ENCODE measurements at regions not wholly inside any gene's neighbourhood (a gene's known extent, or its start where the extent isn't known, plus 50 kb on each side); places are given as distances from the start of the nearest gene placed in this dataset.
A peak's percentile ranks its signal among the peaks of the same experiment; 100 is the strongest.

DNA sequence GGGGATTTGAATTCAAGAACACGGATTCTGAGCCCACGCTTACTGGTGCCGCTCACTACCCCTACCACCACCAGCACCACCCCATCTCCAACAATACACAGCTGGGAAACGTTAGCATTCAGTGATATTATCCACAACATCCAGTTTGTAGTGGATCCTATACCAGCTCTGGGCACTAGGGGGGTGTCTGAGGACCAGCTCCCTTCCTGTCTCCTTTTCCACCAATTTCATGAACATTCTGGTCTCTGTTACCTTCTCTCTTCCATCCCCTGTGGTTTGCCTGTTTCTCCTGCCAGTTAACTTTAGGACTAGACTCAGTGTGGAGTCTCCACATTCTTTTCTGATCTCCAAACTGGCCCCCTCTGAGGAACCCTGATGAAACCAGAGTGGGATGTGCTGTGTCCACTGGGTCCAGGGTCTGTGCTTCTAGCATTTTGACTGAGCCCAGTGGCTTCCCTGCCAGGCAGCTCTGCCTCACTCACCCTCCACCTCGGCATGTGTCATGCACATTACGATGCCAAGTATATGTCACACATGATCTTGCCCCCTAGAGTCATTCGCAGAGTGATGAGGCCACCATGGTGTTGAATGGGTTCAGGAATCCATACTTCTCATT lies 187.0 kb upstream of the CDH13 start:
- no peak for DNase-seq
- Mint-ChIP-seq H3K4me3 (no peak overlapping the region), H3K4me1 (no peaks in the 10 kb centered on the region), H3K27ac (no peak overlapping the region), H3K36me3 (no peaks in the 10 kb centered on the region), H3K9me3 (peaks cover 0 to 2% (median 0%) of the 10 kb centered on the region in 9 donors), H3K27me3 (peaks cover 13 to 46% (median 20%) of the 10 kb centered on the region in 5 donors)
- POLR2A ChIA-PET: no interaction called here
- no peak for ATAC-seq

DNA sequence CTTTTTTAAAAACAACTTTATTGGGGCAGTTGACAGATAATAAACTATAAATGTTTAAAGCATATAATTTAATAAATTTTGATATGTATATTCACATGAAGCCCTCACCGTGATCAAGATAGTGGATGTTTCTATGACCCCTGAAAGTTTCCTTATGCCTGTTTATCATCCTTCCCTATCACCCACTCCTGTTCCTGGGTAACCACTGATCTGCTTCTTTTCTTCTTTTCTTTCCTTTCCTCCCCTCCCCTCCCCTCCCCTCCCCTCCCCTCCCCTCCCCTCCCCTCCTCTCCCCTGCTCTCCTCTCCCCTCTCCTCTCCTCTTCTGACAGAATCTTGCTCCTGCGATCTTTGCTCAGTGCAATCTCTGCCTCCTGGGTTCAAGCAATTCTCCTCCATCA lies 193.7 kb upstream of the CDH13 start:
- no peak for DNase-seq
- POLR2A ChIA-PET: no interaction called here
- H3K9me3 Mint-ChIP-seq: no peaks in the 10 kb centered on the region
- no peak overlapping the region for H3K4me3 Mint-ChIP-seq
- H3K27me3 Mint-ChIP-seq: peaks cover 0 to 7% (median 5%) of the 10 kb centered on the region in 5 donors
- no peaks in the 10 kb centered on the region for H3K36me3 Mint-ChIP-seq
- no peak overlapping the region for H3K27ac Mint-ChIP-seq
- ATAC-seq: no peak
- no peaks in the 10 kb centered on the region for H3K4me1 Mint-ChIP-seq

DNA sequence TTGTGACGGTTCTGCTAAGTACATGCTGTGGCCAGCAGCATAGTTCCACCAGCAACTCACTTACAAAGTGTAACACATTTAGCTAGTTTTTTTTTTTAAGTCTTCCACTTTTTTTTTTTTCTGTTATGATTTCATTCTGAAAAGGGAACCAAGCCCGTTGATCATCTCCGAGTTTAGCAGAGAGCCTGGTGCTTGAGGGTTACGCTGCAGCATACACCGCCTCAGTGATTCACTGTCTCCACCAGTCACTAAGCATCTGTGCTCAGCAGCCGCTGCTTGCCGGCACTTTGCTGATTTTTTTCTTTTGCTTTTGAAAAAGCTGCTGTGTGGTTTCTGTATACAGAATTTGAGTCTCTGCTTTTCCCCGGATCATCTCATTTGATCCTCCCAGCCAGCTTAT lies 194.5 kb upstream of the CDH13 start:
- POLR2A ChIA-PET: no interaction called here
- Mint-ChIP-seq H3K4me3 (no peak overlapping the region), H3K27me3 (peaks cover 0 to 9% (median 5%) of the 10 kb centered on the region in 5 donors), H3K27ac (no peak overlapping the region), H3K9me3 (no peaks in the 10 kb centered on the region), H3K4me1 (no peaks in the 10 kb centered on the region), H3K36me3 (no peaks in the 10 kb centered on the region)
- no peak for DNase-seq
- ATAC-seq: no peak

DNA sequence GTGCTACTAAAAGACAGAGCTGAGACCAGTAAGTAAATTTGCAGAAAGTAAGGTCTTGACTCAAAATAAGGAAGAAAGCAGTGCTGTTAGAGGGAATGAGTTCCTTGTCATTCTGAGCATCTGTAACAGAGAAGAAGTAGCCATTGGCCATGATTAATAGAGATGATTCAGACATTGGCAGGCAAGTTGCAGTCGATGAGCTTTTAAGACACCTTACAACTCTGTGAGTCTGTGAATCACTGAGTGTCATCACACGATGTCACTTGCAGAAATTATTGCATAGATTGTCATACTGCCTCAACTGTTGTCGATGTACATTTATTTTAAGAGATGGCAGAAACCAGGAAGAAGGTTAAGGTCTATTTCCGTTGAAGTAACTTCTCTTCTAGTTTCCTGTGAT lies 201.1 kb upstream of the CDH13 start:
- peaks cover 2 to 17% (median 6%) of the 10 kb centered on the region in 5 donors for H3K27me3 Mint-ChIP-seq
- peaks cover 0 to 5% (median 0%) of the 10 kb centered on the region in 3 donors for H3K36me3 Mint-ChIP-seq
- no peaks in the 10 kb centered on the region for H3K9me3 Mint-ChIP-seq
- H3K27ac Mint-ChIP-seq: no peak overlapping the region
- no peak for DNase-seq
- ATAC-seq: no peak
- H3K4me3 Mint-ChIP-seq: no peak overlapping the region
- POLR2A ChIA-PET: no interaction called here
- no peaks in the 10 kb centered on the region for H3K4me1 Mint-ChIP-seq

DNA sequence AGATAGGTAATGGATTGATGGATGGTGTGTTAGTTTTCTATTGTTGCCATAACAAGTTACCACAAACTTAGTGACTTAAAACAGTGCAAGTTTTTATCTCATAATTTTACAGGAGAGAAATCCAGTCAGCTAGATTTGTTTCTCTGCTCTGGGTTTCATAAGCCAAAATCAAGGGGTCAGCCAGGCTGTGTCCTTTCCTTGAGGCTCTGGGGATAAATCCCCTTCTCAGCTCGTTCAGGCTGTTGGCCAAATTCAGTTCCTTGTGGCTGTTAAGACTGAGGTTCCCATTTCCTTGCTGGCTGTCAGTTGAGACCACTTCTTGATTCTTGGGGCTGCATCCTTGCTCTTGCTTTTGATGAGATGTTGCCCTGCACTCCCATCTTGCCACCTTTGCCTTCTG lies 204.9 kb upstream of the CDH13 start:
- POLR2A ChIA-PET: no interaction called here
- H3K4me3 Mint-ChIP-seq: no peak overlapping the region
- H3K4me1 Mint-ChIP-seq: no peaks in the 10 kb centered on the region
- no peak for ATAC-seq
- H3K27ac Mint-ChIP-seq: no peak overlapping the region
- no peak for DNase-seq
- peaks cover 4 to 16% (median 6%) of the 10 kb centered on the region in 5 donors for H3K27me3 Mint-ChIP-seq
- H3K36me3 Mint-ChIP-seq: peaks cover 0 to 5% (median 0%) of the 10 kb centered on the region in 3 donors
- H3K9me3 Mint-ChIP-seq: no peaks in the 10 kb centered on the region

DNA sequence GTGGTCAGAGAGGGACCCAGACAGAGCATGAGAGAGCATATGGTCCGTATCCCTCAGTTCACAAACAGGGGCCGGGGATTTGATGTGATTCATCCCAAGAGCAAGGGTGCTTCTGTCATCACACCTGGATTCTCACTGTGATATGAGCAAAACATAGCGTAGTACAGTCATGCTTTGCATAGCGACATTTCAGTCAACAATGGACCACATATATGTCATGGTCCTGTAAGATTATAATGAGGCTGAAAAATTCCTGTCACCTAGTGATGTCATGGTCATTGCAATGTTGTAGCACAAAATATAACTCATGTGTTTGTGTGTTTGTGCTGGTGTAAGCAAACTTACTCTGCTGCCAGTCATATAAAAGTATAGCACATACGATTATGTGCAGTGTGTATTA lies 207.4 kb upstream of the CDH13 start:
- Mint-ChIP-seq H3K4me1 (no peaks in the 10 kb centered on the region), H3K27me3 (peaks cover 0 to 8% (median 4%) of the 10 kb centered on the region in 5 donors), H3K9me3 (no peaks in the 10 kb centered on the region), H3K27ac (no peak overlapping the region), H3K4me3 (no peak overlapping the region), H3K36me3 (peaks cover 0 to 5% (median 0%) of the 10 kb centered on the region in 3 donors)
- DNase-seq (no peak), ATAC-seq (no peak)
- POLR2A ChIA-PET: no interaction called here

DNA sequence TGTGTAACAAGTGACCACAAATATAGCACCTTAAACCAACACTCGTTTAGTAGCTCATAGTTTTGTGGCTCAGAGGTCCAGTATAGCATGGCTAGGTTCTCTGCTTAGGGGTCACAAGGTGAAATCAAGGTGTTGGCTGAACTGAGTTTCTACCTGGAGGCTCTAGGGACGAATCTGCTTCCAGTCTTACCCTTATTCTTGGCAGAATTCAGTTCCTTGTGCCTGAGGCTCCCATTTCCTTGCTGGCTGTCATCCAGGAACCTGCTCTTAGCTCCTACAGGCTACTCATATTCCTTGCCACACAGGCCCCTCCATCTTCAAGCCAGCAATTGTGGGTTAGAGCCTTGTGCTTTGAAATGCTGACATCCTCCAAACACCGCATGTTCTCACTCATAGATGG lies 212.3 kb upstream of the CDH13 start:
- POLR2A ChIA-PET: no interaction called here
- Mint-ChIP-seq H3K9me3 (no peaks in the 10 kb centered on the region), H3K4me1 (no peaks in the 10 kb centered on the region), H3K27me3 (peaks cover 0 to 6% (median 4%) of the 10 kb centered on the region in 5 donors), H3K4me3 (no peak overlapping the region), H3K36me3 (no peaks in the 10 kb centered on the region), H3K27ac (no peak overlapping the region)
- no peak for ATAC-seq
- no peak for DNase-seq

DNA sequence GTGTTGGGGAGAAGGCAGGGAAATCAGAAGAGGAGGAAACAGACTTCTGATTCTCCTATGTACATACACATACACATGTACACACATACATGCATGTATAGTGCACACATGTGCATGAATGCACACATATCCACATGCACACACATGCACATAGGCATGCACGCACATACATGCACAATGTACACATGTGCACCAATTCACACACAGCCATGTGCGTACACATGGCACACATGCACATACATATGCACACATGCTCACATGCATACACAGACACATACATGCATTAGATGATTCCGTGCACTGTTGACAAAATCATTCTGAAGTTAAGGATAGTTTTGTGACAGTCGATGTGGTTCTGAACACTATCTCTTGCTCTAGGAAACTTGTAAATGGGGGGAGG lies 214.0 kb upstream of the CDH13 start:
- POLR2A ChIA-PET: no interaction called here
- Mint-ChIP-seq H3K9me3 (no peaks in the 10 kb centered on the region), H3K27ac (no peak overlapping the region), H3K27me3 (peaks cover 4 to 7% (median 6%) of the 10 kb centered on the region in 5 donors), H3K36me3 (no peaks in the 10 kb centered on the region), H3K4me1 (no peaks in the 10 kb centered on the region), H3K4me3 (no peak overlapping the region)
- DNase-seq: no peak
- ATAC-seq: no peak

DNA sequence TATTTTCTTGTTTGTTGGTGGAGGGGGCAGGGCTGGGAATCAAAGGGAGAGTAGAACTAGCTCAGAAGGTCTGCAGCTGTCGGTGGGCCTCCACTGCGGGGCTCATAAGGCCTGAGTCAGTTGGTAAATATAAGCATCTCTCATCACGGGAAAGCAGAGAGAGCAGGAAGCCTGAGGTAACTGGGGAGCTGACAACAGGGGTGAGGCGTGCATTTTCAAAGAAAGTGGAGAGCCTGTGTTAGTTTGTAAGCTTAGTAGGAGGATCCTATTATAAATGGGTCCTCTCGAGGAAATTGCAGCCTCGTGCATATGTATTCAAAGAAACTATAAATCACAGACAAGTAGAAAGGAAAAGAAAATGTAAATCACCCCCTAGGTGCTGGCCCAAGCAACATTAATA lies 221.0 kb upstream of the CDH13 start:
- Mint-ChIP-seq H3K27me3 (peaks cover 11 to 43% (median 24%) of the 10 kb centered on the region in 5 donors), H3K4me1 (no peaks in the 10 kb centered on the region), H3K9me3 (peaks cover 0 to 18% (median 3%) of the 10 kb centered on the region in 9 donors), H3K36me3 (no peaks in the 10 kb centered on the region), H3K27ac (peak overlapping the region in 1 of 10 donors; percentile 68), H3K4me3 (no peak overlapping the region)
- DNase-seq: no peak
- ATAC-seq: no peak
- POLR2A ChIA-PET: no interaction called here

DNA sequence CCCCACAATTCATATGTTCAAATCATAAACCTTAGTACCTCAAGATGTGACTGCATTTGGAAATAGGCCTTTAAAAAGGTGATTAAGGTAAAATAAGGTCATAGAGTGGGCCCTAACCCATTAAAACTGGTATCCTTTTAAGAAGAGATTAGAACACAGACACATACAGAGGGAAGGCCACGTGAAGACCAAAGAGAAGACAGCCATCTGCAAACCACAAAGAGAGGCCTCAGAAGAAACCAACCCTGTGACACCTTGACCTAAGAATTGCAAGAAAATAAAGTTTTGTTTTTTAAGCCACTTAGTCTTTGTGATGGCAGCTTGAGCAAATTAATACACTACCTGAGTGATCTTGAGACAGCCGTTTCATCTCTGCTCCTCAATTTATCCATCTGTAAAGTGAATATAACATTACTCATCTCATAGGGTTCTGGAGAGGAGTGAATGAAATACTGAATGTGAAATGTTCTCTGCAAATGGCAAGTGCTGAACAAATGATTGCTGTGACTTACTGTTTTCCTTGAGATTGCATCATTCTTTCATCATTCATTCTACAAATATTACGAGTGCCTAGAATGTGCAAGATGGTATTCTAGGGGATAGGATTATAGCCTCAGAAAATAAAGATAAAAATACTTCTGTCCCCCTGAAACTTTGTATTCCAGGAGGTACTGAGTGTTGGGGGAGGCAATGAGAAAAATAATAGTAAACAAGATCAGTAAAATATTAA lies 222.0 kb upstream of the CDH13 start:
- no peak overlapping the region for H3K27ac Mint-ChIP-seq
- no peak overlapping the region for H3K4me3 Mint-ChIP-seq
- H3K4me1 Mint-ChIP-seq: no peaks in the 10 kb centered on the region
- POLR2A ChIA-PET: no interaction called here
- H3K27me3 Mint-ChIP-seq: peaks cover 11 to 43% (median 24%) of the 10 kb centered on the region in 5 donors
- H3K36me3 Mint-ChIP-seq: no peaks in the 10 kb centered on the region
- DNase-seq: no peak
- peaks cover 0 to 18% (median 3%) of the 10 kb centered on the region in 9 donors for H3K9me3 Mint-ChIP-seq
- no peak for ATAC-seq

DNA sequence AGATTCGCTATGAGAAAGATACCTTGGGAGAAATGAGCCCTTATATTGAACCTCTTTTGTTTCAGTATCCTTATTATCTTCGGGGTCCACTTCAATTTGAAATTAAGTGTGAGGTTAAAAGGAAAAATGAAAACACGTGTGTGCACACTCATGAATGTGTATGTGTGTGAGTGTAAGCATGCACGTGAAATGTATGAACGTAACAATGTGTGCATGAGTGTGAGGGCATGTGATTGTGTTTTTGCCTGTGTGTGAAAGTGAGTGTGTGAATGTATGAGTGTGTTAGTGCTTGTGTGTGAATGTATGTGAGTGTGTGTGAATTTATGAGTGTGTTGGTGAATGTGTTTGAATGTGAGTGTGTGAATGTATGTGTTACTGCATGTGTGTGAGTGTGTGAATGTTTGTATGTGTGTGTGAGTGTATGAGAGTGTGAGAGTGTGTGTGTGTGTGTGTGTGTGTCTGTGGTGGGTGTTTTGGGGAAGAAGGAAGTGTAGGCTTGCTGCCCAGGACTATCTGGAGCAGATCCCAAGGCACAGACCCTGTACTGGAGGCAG lies 224.0 kb upstream of the CDH13 start:
- Mint-ChIP-seq H3K4me1 (no peaks in the 10 kb centered on the region), H3K27ac (no peak overlapping the region), H3K27me3 (peaks cover 10 to 37% (median 19%) of the 10 kb centered on the region in 5 donors), H3K36me3 (no peaks in the 10 kb centered on the region), H3K9me3 (peaks cover 0 to 18% (median 3%) of the 10 kb centered on the region in 9 donors), H3K4me3 (no peak overlapping the region)
- DNase-seq: no peak
- POLR2A ChIA-PET: no interaction called here
- ATAC-seq: no peak

DNA sequence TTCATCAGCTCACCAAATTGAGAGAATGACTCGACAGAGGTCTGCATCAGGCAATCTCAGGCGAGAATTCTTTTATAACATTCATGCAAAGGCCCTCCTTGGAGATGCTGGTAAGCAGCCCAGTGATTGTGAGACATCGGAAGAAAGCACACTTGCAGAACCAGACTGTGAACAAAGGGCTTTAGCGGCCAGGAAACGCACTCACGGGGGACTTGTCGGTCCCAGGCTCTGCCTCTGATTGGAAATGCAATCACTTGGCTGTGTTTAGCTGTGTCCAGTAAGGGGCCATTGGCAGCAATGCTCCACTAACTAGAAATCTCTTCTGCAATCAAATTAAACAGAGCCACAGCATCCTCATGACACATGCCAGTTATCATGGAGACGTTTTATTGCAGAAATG lies 226.7 kb upstream of the CDH13 start:
- Mint-ChIP-seq H3K4me3 (no peak overlapping the region), H3K9me3 (peaks cover 0 to 18% (median 0%) of the 10 kb centered on the region in 9 donors), H3K36me3 (no peaks in the 10 kb centered on the region), H3K27ac (no peak overlapping the region), H3K4me1 (no peaks in the 10 kb centered on the region), H3K27me3 (peaks cover 7 to 32% (median 12%) of the 10 kb centered on the region in 5 donors)
- ATAC-seq (no peak), DNase-seq (no peak)
- POLR2A ChIA-PET: no interaction called here

DNA sequence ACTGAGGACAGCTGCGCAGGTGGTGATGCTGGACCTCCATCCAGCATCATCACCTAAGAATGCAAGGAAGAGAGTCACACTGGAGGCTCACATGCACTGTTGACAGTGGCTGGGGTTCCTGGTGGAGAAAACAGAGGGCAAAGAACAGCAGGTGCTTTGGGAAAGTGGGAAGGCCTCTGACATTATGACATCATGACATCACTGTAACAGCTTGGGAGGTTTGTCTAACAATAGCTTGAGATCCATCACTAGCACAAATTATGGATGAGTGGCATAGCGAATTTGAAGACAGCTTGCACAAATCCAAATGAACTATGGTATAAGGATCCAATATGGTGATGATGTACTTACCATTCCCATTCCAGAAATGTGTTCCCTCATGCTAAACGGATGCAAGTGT lies 226.5 kb upstream of the MPHOSPH6 start:
- POLR2A ChIA-PET: no interaction called here
- Mint-ChIP-seq H3K27me3 (peaks cover 1 to 15% (median 4%) of the 10 kb centered on the region in 5 donors), H3K4me3 (no peak overlapping the region), H3K27ac (no peak overlapping the region), H3K4me1 (no peaks in the 10 kb centered on the region), H3K9me3 (peaks cover 0 to 2% (median 0%) of the 10 kb centered on the region in 9 donors), H3K36me3 (no peaks in the 10 kb centered on the region)
- ATAC-seq (no peak), DNase-seq (no peak)

All from naive thymus-derived CD8-positive, alpha-beta T cell (primary cell).